Urinary bladder (tissue), 3 donors: ENCODE measurements at regions not wholly inside any gene's neighbourhood (a gene's known extent, or its start where the extent isn't known, plus 50 kb on each side); places are given as distances from the start of the nearest gene placed in this dataset.

Experiments
- DNase-seq: peaks from one replicate; pipeline ENCODE4 v3.0.0-alpha.2; 2015; ENCODE audit errors: extremely low spot score
- H3K27ac ChIP-seq: one replicate; pipeline ENCODE4 v1.5.1; 2013; ENCODE audit warnings: low read depth, mild to moderate bottlenecking, moderate library complexity
- H3K36me3 ChIP-seq: one replicate; pipeline ENCODE4 v1.6.1; 2013; ENCODE audit warnings: mild to moderate bottlenecking, moderate library complexity; ENCODE audit not compliant: insufficient read depth
- H3K4me1 ChIP-seq: one replicate; pipeline ENCODE4 v1.6.1; 2013; ENCODE audit warnings: mild to moderate bottlenecking, moderate library complexity; ENCODE audit not compliant: insufficient read depth
- H3K4me3 ChIP-seq: one replicate; pipeline ENCODE4 v1.5.1; 2013; ENCODE audit warnings: low read depth, low read length
- WGBS: extraction: QIAGEN DNeasy Blood & Tissue Kit; methylation state at CpG from one replicate; pipeline ENCODE4 v1.1.7; 2013; 5-methylcytosine and 5-hydroxymethylcytosine counted together
- donor health status: healthy with polysubstance abuse.
- donor health status: healthy.

DNA sequence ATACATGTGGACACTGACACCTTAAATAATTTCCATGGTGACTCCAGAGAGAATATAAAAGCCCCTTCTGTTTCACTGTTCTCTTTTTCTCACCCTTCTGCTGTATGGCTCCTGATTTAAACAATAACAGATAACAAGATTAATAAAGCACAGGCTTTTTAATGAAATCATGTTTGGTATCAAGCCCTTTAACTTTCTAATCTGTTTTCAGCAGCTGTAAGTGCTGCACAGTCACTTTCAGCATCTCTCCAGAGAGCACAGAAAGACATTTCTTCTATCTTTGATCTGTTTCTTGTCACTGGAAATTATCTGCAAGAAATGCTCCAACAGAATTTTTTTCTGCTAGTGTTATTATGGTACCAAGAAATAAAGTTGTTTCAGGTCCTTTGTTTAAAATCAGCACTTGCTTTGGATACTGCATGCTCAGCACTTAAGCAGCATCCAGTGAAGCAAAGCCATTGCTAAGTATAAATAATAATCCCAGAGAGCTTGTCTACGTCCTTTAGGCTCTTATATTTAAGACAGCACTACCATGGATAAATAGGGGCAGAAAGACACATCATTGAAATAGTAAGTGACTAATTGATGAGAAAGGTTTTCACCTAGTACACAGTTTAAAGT is 134.2 kb upstream of the CARD18 start:
- DNase-seq = no peak
- H3K27ac ChIP-seq = no peak overlapping the region
- 53% methylated on average over 1 of the region's 1 CpG for WGBS
- H3K4me3 ChIP-seq = no peak overlapping the region
- no peaks in the 10 kb centered on the region for H3K4me1 ChIP-seq
- no peaks in the 10 kb centered on the region for H3K36me3 ChIP-seq

DNA sequence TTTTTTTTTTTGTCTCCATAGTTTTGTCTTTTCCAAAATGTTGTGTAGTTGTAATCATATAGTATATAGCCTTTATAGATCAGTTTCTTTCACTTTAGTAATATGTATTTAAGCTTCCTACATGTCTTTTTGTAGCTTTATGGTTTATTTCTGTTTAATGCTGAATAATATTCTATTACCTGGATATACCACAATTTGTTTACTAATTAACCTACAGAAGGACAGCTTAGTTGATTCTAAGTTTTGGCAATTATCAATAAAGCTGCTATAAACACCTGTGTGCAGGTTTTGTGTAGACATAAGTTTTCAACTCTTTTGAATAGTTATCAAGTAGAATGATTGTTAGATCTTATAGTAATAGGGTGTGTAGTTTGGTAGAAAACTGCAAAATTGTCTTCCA is 130.3 kb upstream of the CARD18 start:
- Histone ChIP-seq H3K4me3 (no peak overlapping the region), H3K4me1 (no peaks in the 10 kb centered on the region), H3K27ac (no peak overlapping the region), H3K36me3 (no peaks in the 10 kb centered on the region)
- DNase-seq = no peak

DNA sequence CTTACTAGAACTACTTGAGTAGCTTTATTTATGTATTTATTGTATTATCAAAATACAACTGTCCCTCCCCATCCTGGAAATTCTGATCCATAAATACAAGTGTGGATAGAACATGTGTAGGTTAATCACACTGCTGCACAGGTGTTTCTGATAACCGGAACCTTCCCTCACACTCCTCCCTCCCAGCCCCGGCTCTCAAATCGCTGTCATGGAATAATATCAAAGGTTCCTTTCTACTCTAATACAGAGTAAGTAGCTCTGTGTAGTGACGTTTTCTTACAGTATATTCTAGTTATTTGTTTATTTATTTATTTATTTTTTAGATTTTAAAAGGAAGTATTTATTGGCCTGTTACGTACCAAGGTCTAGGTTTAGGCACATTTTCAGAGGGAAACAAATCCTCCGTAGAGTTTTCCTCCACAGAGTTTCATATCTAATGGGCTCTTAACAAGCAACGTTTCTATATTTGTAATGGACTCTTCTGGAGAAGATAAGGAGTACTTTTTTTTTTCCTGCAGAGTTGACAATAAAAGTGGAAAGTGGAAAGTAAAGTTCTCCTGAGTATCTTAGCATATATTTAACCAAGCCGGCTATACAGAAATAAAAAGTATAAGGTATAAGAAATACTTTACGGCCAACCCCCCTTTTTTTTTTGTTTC is 129.0 kb upstream of the CARD18 start:
- DNase-seq = no peak
- Histone ChIP-seq H3K36me3 (no peaks in the 10 kb centered on the region), H3K4me1 (no peaks in the 10 kb centered on the region), H3K4me3 (no peak overlapping the region), H3K27ac (no peak overlapping the region)
- WGBS = 68% methylated on average over 9 of the region's 9 CpGs

DNA sequence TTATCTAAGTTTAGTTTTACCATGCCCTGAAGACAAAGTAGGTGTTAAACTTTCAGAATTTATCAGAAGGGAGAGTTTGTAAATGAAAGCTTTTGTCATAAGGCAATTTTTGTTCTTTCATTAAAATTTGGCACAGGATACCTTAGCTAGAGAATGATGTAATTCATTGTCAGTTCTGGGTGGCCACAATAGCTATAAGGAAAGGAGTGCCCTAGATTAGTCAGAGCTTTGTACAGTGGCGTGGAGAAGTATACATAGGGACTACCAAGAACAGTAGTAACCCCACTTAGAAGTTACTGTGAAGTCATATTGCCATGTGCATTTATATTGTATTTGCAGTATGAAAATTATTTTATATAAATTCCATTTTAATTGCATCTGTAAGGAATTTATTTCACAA is 126.3 kb upstream of the CARD18 start:
- Histone ChIP-seq H3K27ac (no peak overlapping the region), H3K4me1 (no peaks in the 10 kb centered on the region)
- WGBS = 77% methylated on average over 1 of the region's 1 CpG

DNA sequence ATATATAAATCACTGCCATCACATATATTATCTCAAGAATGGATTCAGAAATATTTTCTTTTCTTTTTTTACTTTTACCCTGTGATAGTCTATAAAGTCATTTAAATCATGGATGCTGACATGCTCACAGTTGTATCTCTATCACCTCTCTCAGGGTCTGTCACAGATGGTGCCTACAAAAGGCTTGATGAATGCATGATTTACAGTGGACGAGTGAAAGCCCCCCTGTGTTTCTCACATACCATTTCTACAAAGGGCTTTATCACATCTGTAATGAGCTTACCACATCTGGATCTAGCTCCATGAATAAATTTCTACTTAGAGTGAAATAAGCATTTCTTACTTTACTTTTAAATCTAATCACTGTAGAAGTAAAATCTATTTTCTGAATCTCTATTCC is 121.4 kb upstream of the CARD18 start:
- no peak overlapping the region for H3K27ac ChIP-seq
- H3K4me3 ChIP-seq = no peak overlapping the region
- H3K4me1 ChIP-seq = no peaks in the 10 kb centered on the region
- no peaks in the 10 kb centered on the region for H3K36me3 ChIP-seq
- no peak for DNase-seq
- 63% methylated on average over 1 of the region's 1 CpG for WGBS

More for the DNA sequence above, 126.3 kb upstream of the CARD18 start:
- Histone ChIP-seq H3K4me3 (no peak overlapping the region), H3K36me3 (no peaks in the 10 kb centered on the region)
- no peak for DNase-seq

DNA sequence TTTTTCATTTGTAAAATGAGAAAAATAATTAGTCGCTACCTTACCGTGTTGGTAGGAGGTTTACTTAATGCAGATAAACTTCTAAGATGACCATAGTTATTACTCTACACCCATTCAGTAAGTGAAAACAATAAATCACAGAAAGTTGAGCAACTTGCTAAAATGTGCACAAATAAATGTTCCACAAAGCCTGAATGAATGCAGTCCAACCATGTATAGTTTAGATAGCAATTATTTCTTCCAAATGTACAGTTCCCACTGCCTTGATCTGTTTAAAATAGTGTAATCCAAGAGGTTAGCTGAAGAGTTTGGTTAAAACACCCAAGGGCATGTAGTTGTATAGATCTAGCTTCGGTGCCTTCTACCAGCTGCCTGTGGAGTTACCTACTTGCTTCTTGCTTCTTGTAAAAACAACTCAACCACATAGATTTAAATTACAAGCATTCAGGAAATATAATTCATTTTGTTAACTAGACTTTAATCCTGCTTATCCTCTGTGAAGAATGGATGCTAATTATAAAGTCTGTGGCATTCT is 106.3 kb upstream of the CARD18 start:
- no peak for DNase-seq
- Histone ChIP-seq H3K4me1 (no peaks in the 10 kb centered on the region), H3K36me3 (no peaks in the 10 kb centered on the region), H3K4me3 (no peak overlapping the region), H3K27ac (no peak overlapping the region)
- WGBS = 87% methylated on average over 3 of the region's 3 CpGs

DNA sequence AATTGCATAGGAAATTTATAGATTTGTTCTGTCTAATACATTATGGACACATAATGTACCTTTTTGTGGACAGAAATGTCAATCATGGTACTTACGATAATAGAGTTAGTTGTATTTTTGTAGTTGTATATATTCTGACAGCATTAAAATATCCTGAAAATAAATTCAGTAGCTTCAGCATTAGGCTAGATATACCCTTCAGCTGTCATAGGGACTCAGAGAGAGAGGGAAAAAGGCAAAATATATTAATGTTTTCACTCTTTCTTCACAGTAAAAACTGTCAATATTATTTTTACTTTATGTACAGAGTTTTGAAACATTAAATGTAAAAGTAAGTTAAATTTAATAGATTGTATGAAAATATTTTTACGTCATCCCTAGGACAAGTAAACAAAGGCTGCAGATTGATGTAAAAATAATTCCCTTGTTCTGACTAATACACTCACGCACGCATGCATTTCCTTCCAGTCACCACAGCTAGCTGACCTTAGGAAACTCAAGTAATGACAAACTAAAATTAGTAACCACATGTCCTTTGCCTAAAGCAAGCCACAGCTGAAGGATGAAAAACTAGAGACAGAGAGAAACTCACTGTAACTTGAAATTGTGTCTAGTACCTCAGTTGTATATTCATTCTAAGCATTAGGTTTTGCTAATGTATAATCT is 104.7 kb upstream of the CARD18 start:
- Histone ChIP-seq H3K36me3 (no peaks in the 10 kb centered on the region), H3K4me3 (no peak overlapping the region), H3K4me1 (no peaks in the 10 kb centered on the region), H3K27ac (no peak overlapping the region)
- 47% methylated on average over 4 of the region's 4 CpGs for WGBS
- DNase-seq = no peak

DNA sequence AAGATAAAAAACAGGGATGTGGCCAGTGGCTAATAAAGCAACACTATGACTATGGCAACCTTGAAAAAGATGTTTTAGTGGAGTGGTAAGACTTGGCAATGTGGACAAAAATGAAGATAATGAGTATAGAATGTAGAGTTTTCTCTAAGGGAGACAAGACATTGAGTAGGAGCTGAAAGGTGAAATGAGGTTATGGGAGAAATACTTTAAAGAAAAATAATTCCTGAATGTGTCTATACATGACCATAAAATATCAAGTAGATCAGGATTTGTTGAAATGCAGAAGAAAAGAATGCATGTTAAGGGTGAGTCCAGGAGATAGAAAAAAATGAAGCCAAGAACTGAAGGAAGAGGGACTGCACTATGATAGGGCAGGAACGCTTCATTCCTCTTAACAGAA is 101.6 kb upstream of the CARD18 start:
- no peak overlapping the region for H3K27ac ChIP-seq
- H3K4me1 ChIP-seq = no peaks in the 10 kb centered on the region
- DNase-seq = no peak
- no peaks in the 10 kb centered on the region for H3K36me3 ChIP-seq
- WGBS = 95% methylated on average over 1 of the region's 1 CpG
- H3K4me3 ChIP-seq = no peak overlapping the region

DNA sequence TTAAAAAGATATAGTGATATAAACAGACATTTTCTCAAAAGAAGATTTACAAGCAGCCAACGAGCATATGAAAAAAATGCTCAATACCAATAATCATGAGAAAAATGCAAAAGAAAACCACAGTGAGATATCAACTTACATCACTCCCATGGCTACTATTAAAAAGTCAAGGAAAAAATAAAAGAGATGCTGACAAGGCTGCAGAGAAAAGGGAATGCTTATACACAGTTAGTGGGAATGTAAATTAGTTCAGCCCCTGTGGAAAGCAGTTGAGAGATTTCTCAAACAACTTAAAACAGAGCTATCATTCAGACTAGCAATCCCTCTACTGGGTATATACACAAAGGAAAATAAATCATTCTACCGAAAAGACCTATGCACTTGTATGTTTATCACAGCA is 97.1 kb upstream of the CARD18 start:
- Histone ChIP-seq H3K27ac (no peak overlapping the region), H3K36me3 (no peaks in the 10 kb centered on the region), H3K4me3 (no peak overlapping the region), H3K4me1 (no peaks in the 10 kb centered on the region)
- 34% methylated on average over 2 of the region's 2 CpGs for WGBS
- DNase-seq = no peak

DNA sequence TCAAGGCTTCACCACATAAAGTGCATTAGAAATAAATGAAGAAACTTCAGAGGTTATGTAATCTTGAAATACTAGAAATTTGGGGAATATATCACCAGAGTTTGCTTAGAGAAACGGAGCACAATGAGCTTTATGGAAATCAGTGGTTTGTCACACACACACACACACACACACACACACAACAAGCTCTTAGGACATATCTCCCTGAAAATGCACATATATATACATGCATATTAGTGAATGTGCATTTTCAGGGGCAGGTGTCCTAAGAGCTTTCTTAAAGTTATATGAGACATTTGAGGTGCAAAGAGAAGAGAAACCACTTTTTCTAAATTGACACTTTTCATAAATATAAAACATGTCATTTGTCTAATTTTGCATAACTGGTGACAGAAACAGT is 93.7 kb upstream of the CARD18 start:
- H3K36me3 ChIP-seq = no peaks in the 10 kb centered on the region
- H3K27ac ChIP-seq = no peak overlapping the region
- 77% methylated on average over 1 of the region's 1 CpG for WGBS
- H3K4me1 ChIP-seq = no peaks in the 10 kb centered on the region
- no peak overlapping the region for H3K4me3 ChIP-seq
- DNase-seq = no peak

DNA sequence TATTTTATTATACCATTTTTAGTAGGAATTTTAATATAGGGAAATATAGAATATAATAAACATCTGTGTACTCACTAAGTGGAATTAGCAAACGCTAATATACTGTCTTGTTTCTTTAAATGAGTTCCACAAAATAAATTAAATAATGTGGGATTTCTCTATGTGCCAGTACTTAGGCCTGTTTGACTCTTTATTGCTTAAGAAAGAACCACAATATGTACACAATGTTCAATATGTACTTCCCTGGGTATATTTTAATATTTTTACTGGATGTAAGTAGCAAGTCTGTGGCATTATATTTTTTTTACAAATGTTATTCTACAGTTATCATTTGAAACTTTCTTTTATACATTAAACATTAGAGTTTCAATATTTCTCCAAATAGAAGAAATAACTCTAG is 92.5 kb upstream of the CARD18 start:
- Histone ChIP-seq H3K4me1 (no peaks in the 10 kb centered on the region), H3K27ac (no peak overlapping the region), H3K36me3 (no peaks in the 10 kb centered on the region), H3K4me3 (no peak overlapping the region)
- no peak for DNase-seq
- WGBS = 88% methylated on average over 1 of the region's 1 CpG

DNA sequence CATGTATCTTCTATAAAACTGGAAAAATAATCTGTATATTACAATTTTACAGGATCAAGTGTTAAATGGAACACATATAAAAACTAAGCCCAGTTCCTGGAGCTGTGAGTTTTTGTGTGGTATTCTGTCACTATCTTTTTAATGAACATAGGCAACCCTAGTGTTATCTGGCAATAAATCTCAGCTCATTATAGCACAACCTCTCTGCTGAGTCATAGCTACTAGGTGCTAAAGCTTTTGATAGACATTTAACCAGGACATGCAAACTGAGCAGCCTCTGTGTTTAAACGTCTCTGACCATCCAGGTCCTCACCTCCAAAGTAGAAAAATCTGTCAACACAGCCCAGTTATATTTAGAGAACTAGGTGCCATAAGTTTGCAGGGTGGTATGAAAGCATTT is 91.0 kb upstream of the CARD18 start:
- Histone ChIP-seq H3K36me3 (no peaks in the 10 kb centered on the region), H3K27ac (no peak overlapping the region), H3K4me1 (no peaks in the 10 kb centered on the region), H3K4me3 (no peak overlapping the region)
- DNase-seq = no peak
- 60% methylated on average over 1 of the region's 1 CpG for WGBS

DNA sequence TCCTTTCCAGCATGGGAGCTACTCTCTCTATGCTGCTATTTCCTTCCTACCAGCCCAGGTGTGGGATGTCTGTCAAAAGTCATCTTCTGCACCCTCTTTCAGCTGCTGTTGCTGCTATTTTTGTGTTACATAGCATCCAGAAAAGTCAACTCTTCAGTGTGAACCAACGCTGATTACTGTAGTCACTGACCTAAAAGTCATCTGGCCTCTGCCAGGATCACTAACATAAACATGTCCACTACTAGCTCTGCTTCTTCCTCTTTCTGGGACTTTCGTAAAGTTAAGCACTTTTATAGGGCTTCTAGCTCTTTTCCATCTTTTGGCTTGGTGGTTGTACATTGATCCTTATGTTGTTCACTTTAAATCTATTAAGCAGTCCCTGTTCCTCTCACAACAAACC is 90.2 kb upstream of the CARD18 start:
- DNase-seq = no peak
- Histone ChIP-seq H3K27ac (no peak overlapping the region), H3K36me3 (no peaks in the 10 kb centered on the region), H3K4me1 (no peaks in the 10 kb centered on the region), H3K4me3 (no peak overlapping the region)
- 57% methylated on average over 2 of the region's 2 CpGs for WGBS

DNA sequence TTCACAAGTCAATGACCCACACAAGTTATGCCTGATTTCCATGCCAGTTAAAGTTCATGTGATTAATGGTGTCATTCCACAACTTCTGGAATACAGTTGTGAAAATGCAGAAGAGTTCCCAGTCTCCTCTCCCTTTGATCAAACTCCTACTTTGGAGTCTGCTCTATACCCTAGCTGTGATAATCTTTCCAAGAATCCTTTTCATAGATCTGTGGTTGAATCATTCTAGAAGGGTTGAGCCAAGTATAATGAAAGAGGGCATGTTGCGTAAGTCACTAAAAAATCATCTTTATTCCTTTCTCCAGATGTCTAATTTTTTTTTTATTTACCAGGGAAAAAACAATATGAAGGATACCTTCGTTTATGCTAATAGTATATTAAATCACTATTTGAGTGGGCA is 89.7 kb upstream of the CARD18 start:
- Histone ChIP-seq H3K36me3 (no peaks in the 10 kb centered on the region), H3K4me3 (no peak overlapping the region), H3K27ac (no peak overlapping the region), H3K4me1 (no peaks in the 10 kb centered on the region)
- no peak for DNase-seq
- 78% methylated on average over 2 of the region's 2 CpGs for WGBS
